ENCODE measurements at regions not wholly inside any gene's neighbourhood (a gene's known extent, or its start where the extent isn't known, plus 50 kb on each side); places are given as distances from the start of the nearest gene placed in this dataset.

DNA sequence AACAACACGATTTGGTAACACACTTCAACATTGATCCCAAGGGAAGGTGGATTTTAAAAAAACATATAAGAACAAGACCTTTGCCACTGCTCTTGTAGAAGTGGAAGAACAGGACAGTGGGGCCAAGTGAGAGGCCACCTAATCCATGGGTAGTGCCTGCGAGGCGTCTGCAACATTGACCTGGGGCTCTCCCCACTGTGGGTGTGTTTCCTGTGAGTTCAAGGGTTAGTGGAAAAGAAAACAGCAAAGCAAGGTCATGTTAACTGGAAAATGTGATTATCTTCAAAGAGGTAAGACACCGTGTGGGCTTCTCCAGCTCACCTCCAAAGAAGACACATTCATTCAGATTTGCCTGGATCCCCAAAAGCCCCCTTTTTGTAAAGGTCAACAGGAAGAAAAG, 327.0 kb downstream of the UQCRFS1 start:
- BruUV-seq (replicated peaks) = no TSS peak
- Histone ChIP-seq H3K9ac (replicated peaks; ENCODE audit: extremely low read depth, insufficient read depth, low read length) (no peak overlapping the region), H4K20me1 (replicated peaks; ENCODE audit: control insufficient read depth, extremely low read depth, insufficient read depth, low read length) (no peaks in the 10 kb centered on the region), H3K9me3 (replicated peaks; ENCODE audit: control insufficient read depth, insufficient read depth, low read length) (no peaks in the 10 kb centered on the region), H3K27me3 (ENCODE audit: control insufficient read depth in 2 of 2, insufficient read depth in 2 of 2, low read length in 2 of 2) (no peaks in the 10 kb centered on the region), H3K4me2 (ENCODE audit: insufficient read depth, low read length) (no peak overlapping the region), H3K9me1 (replicated peaks; ENCODE audit: control insufficient read depth, extremely low read depth, insufficient read depth, low read length) (no peaks in the 10 kb centered on the region), H3K27ac (ENCODE audit: insufficient read depth, low read depth, low read length) (no peak overlapping the region), H2AFZ (ENCODE audit: low read depth, low read length) (no peak overlapping the region), H3K4me3 (replicated peaks in 1 of 3; ENCODE audit: insufficient read depth in 1 of 3, low read depth in 1 of 3, low read length in 3 of 3) (no peak overlapping the region), H3K4me1 (ENCODE audit: control insufficient read depth, extremely low read depth, insufficient read depth, low read length) (no peaks in the 10 kb centered on the region), H3K79me2 (ENCODE audit: control insufficient read depth, insufficient read depth, low read length) (no peaks in the 10 kb centered on the region), H3K36me3 (ENCODE audit: control insufficient read depth in 2 of 2, extremely low read depth in 1 of 2, insufficient read depth in 2 of 2, low read length in 2 of 2) (no peaks in the 10 kb centered on the region)
- dilution Hi-C loops (cut with MboI; ENCODE audit: extremely low pct_ligation_motif_present, low sequenced_read_pairs) = no loop called here
- ChIA-PET CTCF (no interaction called here), POLR2A (no interaction called here)
- intact Hi-C loops (cut with micrococcal nuclease) = no loop called here
- no peak for FAIRE-seq
- no peak for DNase-seq (ENCODE audit: low read depth, low spot score)
- no peak for TF ChIP-seq JUN (IDR thresholded peaks at IDR 0.05; ENCODE audit: borderline replicate concordance, insufficient read depth, insufficient read length, low read depth)
- TF ChIP-seq EZH2 (IDR thresholded peaks at IDR 0.05; ENCODE audit: borderline replicate concordance, low read depth, low read length, severe bottlenecking) = no peak
- TF ChIP-seq, protein P1, sequence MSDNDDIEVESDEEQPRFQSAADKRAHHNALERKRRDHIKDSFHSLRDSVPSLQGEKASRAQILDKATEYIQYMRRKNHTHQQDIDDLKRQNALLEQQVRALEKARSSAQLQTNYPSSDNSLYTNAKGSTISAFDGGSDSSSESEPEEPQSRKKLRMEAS (IDR thresholded peaks at IDR 0.05; ENCODE audit: insufficient read depth, insufficient read length) = no peak
- no peak for TF ChIP-seq POLR2A (IDR thresholded peaks at IDR 0.05; ENCODE audit: low read depth, low read length)
- TF ChIP-seq MYC (IDR thresholded peaks at IDR 0.05; ENCODE audit: low read depth, low read length) = no peak
- TF ChIP-seq FOS (IDR thresholded peaks at IDR 0.05; ENCODE audit: borderline replicate concordance, insufficient read depth, low read length) = no peak
- no peak for TF ChIP-seq GATA2 (IDR thresholded peaks at IDR 0.05; ENCODE audit: insufficient read depth, insufficient read length, low read depth, low read length)
- TF ChIP-seq, protein P2, sequence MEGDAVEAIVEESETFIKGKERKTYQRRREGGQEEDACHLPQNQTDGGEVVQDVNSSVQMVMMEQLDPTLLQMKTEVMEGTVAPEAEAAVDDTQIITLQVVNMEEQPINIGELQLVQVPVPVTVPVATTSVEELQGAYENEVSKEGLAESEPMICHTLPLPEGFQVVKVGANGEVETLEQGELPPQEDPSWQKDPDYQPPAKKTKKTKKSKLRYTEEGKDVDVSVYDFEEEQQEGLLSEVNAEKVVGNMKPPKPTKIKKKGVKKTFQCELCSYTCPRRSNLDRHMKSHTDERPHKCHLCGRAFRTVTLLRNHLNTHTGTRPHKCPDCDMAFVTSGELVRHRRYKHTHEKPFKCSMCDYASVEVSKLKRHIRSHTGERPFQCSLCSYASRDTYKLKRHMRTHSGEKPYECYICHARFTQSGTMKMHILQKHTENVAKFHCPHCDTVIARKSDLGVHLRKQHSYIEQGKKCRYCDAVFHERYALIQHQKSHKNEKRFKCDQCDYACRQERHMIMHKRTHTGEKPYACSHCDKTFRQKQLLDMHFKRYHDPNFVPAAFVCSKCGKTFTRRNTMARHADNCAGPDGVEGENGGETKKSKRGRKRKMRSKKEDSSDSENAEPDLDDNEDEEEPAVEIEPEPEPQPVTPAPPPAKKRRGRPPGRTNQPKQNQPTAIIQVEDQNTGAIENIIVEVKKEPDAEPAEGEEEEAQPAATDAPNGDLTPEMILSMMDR (IDR thresholded peaks at IDR 0.05; ENCODE audit: extremely low read depth in 1 of 2, insufficient read depth in 1 of 2, low read depth in 1 of 2, low read length in 2 of 2) = no peak
- TF ChIP-seq POLR2AphosphoS5 (IDR thresholded peaks at IDR 0.05; ENCODE audit: insufficient read depth, low read depth, low read length) = no peak

Measured in endothelial cell of umbilical vein (primary cell).